ENCODE measurements at regions not wholly inside any gene's neighbourhood (a gene's known extent, or its start where the extent isn't known, plus 50 kb on each side); places are given as distances from the start of the nearest gene placed in this dataset.

GRCh38 chr2:64205415-64205814, 61.2 kb upstream of the PELI1 start:
- no peak for TF ChIP-seq CTCF (IDR thresholded peaks at IDR 0.05; ENCODE audit: insufficient read depth, low read depth, low read length, missing control alignments)
- no peak overlapping the region for H3K4me3 ChIP-seq (ENCODE audit: low read depth, low read length)
- no peak for DNase-seq (ENCODE audit: low read depth)

- DNase-seq (ENCODE audit: low read depth): peak; percentile 60
- no peak overlapping the region for H3K4me3 ChIP-seq (ENCODE audit: low read depth, low read length)
- TF ChIP-seq CTCF (IDR thresholded peaks at IDR 0.05; ENCODE audit: insufficient read depth, low read depth, low read length, missing control alignments): no peak
Measured at GRCh38 chr2:64207573-64207972, 63.4 kb upstream of the PELI1 start.

GRCh38 chr2:64210816-64211215, 66.6 kb upstream of the PELI1 start:
- TF ChIP-seq CTCF (IDR thresholded peaks at IDR 0.05; ENCODE audit: insufficient read depth, low read depth, low read length, missing control alignments): no peak
- DNase-seq (ENCODE audit: low read depth): no peak

GRCh38 chr2:64211276-64211921, 67.2 kb upstream of the PELI1 start:
- H3K4me3 ChIP-seq (ENCODE audit: low read depth, low read length): no peak overlapping the region
- DNase-seq (ENCODE audit: low read depth): no peak
- TF ChIP-seq CTCF (IDR thresholded peaks at IDR 0.05; ENCODE audit: insufficient read depth, low read depth, low read length, missing control alignments): no peak

More at GRCh38 chr2:64210816-64211215, 66.6 kb upstream of the PELI1 start:
- H3K4me3 ChIP-seq (ENCODE audit: low read depth, low read length): no peak overlapping the region

- peak; percentile 45 for DNase-seq (ENCODE audit: low read depth)
- TF ChIP-seq CTCF (IDR thresholded peaks at IDR 0.05; ENCODE audit: insufficient read depth, low read depth, low read length, missing control alignments): no peak
- no peak overlapping the region for H3K4me3 ChIP-seq (ENCODE audit: low read depth, low read length)
Measured at GRCh38 chr2:64212346-64212745, 68.1 kb upstream of the PELI1 start.

GRCh38 chr2:64212801-64213321, 68.6 kb upstream of the PELI1 start:
- peak; percentile 80 for DNase-seq (ENCODE audit: low read depth)
- TF ChIP-seq CTCF (IDR thresholded peaks at IDR 0.05; ENCODE audit: insufficient read depth, low read depth, low read length, missing control alignments): no peak
- H3K4me3 ChIP-seq (ENCODE audit: low read depth, low read length): peak overlapping the region; percentile 50

All from GM12865 (cell line).